ENCODE measurements at regions not wholly inside any gene's neighbourhood (a gene's known extent, or its start where the extent isn't known, plus 50 kb on each side); places are given as distances from the start of the nearest gene placed in this dataset.

GRCh38 chr12:60257063-60257462 lies 661.2 kb downstream of the SLC16A7 start:
- TF ChIP-seq CTCF (IDR thresholded peaks at IDR 0.05), result no peak
- no peak for TF ChIP-seq POLR2A (IDR thresholded peaks at IDR 0.05)
